ENCODE measurements at regions not wholly inside any gene's neighbourhood (a gene's known extent, or its start where the extent isn't known, plus 50 kb on each side); places are given as distances from the start of the nearest gene placed in this dataset.

DNA sequence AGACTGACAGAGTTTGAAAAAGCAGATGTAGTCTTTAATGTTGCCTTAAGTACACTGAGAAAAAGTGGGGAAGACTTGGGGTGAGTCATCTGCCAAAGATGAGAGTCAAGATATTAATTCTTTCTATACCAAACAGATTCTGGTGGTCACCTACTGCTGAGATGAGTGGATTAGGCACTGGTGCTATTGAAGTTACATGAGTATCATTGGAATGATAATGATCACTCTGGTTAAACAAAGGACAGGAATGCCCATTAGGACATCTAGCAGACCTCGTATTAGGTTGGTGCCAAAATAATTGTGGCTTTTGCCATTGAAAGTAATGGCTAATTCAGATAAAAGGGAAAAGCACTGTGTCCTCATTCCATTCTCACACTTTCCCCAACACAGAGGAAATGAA lies 1588.9 kb downstream of the KCNT2 start:
- Mint-ChIP-seq H3K36me3 (no peaks in the 10 kb centered on the region), H3K9me3 (peaks cover 3% of the 10 kb centered on the region), H3K4me3 (no peak overlapping the region), H3K4me1 (no peaks in the 10 kb centered on the region), H3K27me3 (ENCODE audit: insufficient read depth, low read depth) (no peaks in the 10 kb centered on the region), H3K27ac (no peak overlapping the region)
- Histone ChIP-seq H3K4me1 (peaks cover 8% of the 10 kb centered on the region), H3K9ac (no peak overlapping the region), H3F3A (ENCODE audit: low read depth) (no peaks in the 10 kb centered on the region), H3K27me3 (no peaks in the 10 kb centered on the region), H3K4me3 (no peak overlapping the region), H3K79me2 (ENCODE audit: low read depth) (no peaks in the 10 kb centered on the region), H3K9me3 (ENCODE audit: low read depth) (no peaks in the 10 kb centered on the region), H2AFZ (replicated peaks) (no peak overlapping the region), H4K20me1 (ENCODE audit: low read depth) (no peaks in the 10 kb centered on the region), H3K36me3 (no peaks in the 10 kb centered on the region), H3K27ac (no peak overlapping the region), H3K4me2 (no peak overlapping the region)
- no peak for TF ChIP-seq EZH2phosphoT487 (IDR thresholded peaks at IDR 0.05)
- TF ChIP-seq EZH2 (IDR thresholded peaks at IDR 0.05) = no peak
- TF ChIP-seq, protein P1, sequence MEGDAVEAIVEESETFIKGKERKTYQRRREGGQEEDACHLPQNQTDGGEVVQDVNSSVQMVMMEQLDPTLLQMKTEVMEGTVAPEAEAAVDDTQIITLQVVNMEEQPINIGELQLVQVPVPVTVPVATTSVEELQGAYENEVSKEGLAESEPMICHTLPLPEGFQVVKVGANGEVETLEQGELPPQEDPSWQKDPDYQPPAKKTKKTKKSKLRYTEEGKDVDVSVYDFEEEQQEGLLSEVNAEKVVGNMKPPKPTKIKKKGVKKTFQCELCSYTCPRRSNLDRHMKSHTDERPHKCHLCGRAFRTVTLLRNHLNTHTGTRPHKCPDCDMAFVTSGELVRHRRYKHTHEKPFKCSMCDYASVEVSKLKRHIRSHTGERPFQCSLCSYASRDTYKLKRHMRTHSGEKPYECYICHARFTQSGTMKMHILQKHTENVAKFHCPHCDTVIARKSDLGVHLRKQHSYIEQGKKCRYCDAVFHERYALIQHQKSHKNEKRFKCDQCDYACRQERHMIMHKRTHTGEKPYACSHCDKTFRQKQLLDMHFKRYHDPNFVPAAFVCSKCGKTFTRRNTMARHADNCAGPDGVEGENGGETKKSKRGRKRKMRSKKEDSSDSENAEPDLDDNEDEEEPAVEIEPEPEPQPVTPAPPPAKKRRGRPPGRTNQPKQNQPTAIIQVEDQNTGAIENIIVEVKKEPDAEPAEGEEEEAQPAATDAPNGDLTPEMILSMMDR (IDR thresholded peaks at IDR 0.05) = no peak
- peak; percentile 8 for DNase-seq (ENCODE audit: low spot score)

- Mint-ChIP-seq H3K4me1 (peaks cover 3% of the 10 kb centered on the region), H3K36me3 (no peaks in the 10 kb centered on the region), H3K27me3 (ENCODE audit: insufficient read depth, low read depth) (no peaks in the 10 kb centered on the region), H3K27ac (no peak overlapping the region), H3K4me3 (no peak overlapping the region), H3K9me3 (peaks cover 3% of the 10 kb centered on the region)
- Histone ChIP-seq H3K36me3 (no peaks in the 10 kb centered on the region), H3K4me2 (no peak overlapping the region), H3K27ac (no peak overlapping the region), H3K9ac (no peak overlapping the region), H4K20me1 (ENCODE audit: low read depth) (no peaks in the 10 kb centered on the region), H3K4me1 (no peaks in the 10 kb centered on the region), H3K4me3 (no peak overlapping the region), H2AFZ (replicated peaks) (no peak overlapping the region), H3K79me2 (ENCODE audit: low read depth) (no peaks in the 10 kb centered on the region), H3F3A (ENCODE audit: low read depth) (no peaks in the 10 kb centered on the region), H3K27me3 (no peaks in the 10 kb centered on the region), H3K9me3 (ENCODE audit: low read depth) (no peaks in the 10 kb centered on the region)
- no peak for DNase-seq (ENCODE audit: low spot score)
- no peak for TF ChIP-seq EZH2phosphoT487 (IDR thresholded peaks at IDR 0.05)
- TF ChIP-seq, protein P1 (IDR thresholded peaks at IDR 0.05) = no peak
- no peak for TF ChIP-seq EZH2 (IDR thresholded peaks at IDR 0.05)
Observed at GRCh38 chr1:195012995-195013394, 1595.2 kb downstream of the KCNT2 start.

DNA sequence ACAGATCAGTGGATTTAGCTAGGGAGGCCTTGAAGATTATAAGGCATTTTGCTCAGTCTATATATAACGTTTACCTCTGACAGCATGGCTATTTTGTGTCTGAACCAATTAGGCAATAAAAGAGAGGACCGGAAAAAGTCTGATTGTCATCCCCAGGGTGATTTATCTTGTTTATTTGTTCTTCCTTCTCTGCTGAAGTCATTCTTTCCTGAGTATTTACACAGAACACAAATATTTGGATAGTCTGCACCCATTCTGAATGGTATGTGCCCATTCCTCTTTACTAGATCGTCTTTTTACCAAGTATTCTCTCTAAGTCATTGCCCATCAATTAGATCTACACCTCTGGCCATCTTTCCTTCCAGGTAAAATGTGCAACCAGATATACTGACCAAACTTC lies 1602.9 kb downstream of the KCNT2 start:
- no peak for DNase-seq (ENCODE audit: low spot score)
- Histone ChIP-seq H3K36me3 (no peaks in the 10 kb centered on the region), H4K20me1 (ENCODE audit: low read depth) (no peaks in the 10 kb centered on the region), H3K4me1 (no peaks in the 10 kb centered on the region), H3K9ac (no peak overlapping the region), H3K4me2 (no peak overlapping the region), H3K79me2 (ENCODE audit: low read depth) (no peaks in the 10 kb centered on the region), H2AFZ (replicated peaks) (no peak overlapping the region), H3K27me3 (no peaks in the 10 kb centered on the region), H3K27ac (no peak overlapping the region), H3K4me3 (no peak overlapping the region), H3F3A (ENCODE audit: low read depth) (no peaks in the 10 kb centered on the region), H3K9me3 (ENCODE audit: low read depth) (no peaks in the 10 kb centered on the region)
- no peaks in the 10 kb centered on the region for H3K4me1 Mint-ChIP-seq
- no peaks in the 10 kb centered on the region for H3K9me3 Mint-ChIP-seq
- H3K4me3 Mint-ChIP-seq = no peak overlapping the region
- TF ChIP-seq EZH2phosphoT487 (IDR thresholded peaks at IDR 0.05) (no peak), EZH2 (IDR thresholded peaks at IDR 0.05) (no peak)
- TF ChIP-seq, protein P1 (IDR thresholded peaks at IDR 0.05) = no peak
- no peak overlapping the region for H3K27ac Mint-ChIP-seq
- no peaks in the 10 kb centered on the region for H3K36me3 Mint-ChIP-seq
- no peaks in the 10 kb centered on the region for H3K27me3 Mint-ChIP-seq (ENCODE audit: insufficient read depth, low read depth)

Measured in neural progenitor cell (in vitro differentiated cells).